MM.1S (cell line): ENCODE measurements at regions not wholly inside any gene's neighbourhood (a gene's known extent, or its start where the extent isn't known, plus 50 kb on each side); places are given as distances from the start of the nearest gene placed in this dataset.

Experiments
- DNase-seq: peaks from one replicate; pipeline ENCODE4 v3.0.0-alpha.2; 2015
- H2AFZ ChIP-seq: fragments of 300-600 bp; sonication (generic); 2 replicates; pipeline ENCODE4 v1.6.0; 2016; ENCODE audit warnings: antibody characterized with exemption, low read length
- H3F3A ChIP-seq: fragments of 300-600 bp; sonication (generic); 2 replicates; pipeline ENCODE4 v1.6.1; 2016; ENCODE audit warnings: mild to moderate bottlenecking, antibody characterized with exemption, low read length, moderate library complexity, mixed read lengths; ENCODE audit not compliant: insufficient read depth
- H3K27ac ChIP-seq: fragments of 300-600 bp; sonication (generic); 2 replicates; pipeline ENCODE4 v1.5.1; 2016; ENCODE audit warnings: mild to moderate bottlenecking, low read length
- H3K27me3 ChIP-seq: fragments of 300-600 bp; sonication (generic); replicated peaks from 2 replicates; pipeline ENCODE4 v1.6.0; 2016; ENCODE audit warnings: low read length; ENCODE audit not compliant: insufficient read depth
- H3K36me3 ChIP-seq: fragments of 300-600 bp; sonication (generic); replicated peaks from 2 replicates; pipeline ENCODE4 v1.6.1; 2016; ENCODE audit warnings: mild to moderate bottlenecking, low read length, mixed read lengths; ENCODE audit not compliant: insufficient read depth
- H3K4me1 ChIP-seq: fragments of 300-600 bp; sonication (generic); 2 replicates; pipeline ENCODE4 v1.6.1; 2016; ENCODE audit warnings: low read length, mixed read lengths
- H3K4me2 ChIP-seq: fragments of 300-600 bp; sonication (generic); 2 replicates; pipeline ENCODE4 v1.6.0; 2016; ENCODE audit warnings: low read depth, low read length
- H3K4me3 ChIP-seq: fragments of 300-600 bp; sonication (generic); 2 replicates; pipeline ENCODE4 v1.5.1; 2016; ENCODE audit warnings: low read length, mixed read lengths
- H3K79me2 ChIP-seq: fragments of 300-600 bp; sonication (generic); 2 replicates; pipeline ENCODE4 v1.6.1; 2016; ENCODE audit warnings: mixed run types, low read length, mixed read lengths
- H3K9ac ChIP-seq: fragments of 300-600 bp; sonication (generic); 2 replicates; pipeline ENCODE4 v1.6.1; 2016; ENCODE audit warnings: low read length, mixed read lengths
- H3K9me2 ChIP-seq: fragments of 300-600 bp; sonication (generic); replicated peaks from 2 replicates; pipeline ENCODE4 v1.6.1; 2016; ENCODE audit warnings: mild to moderate bottlenecking, low read length, mixed read lengths; ENCODE audit not compliant: insufficient read depth
- H3K9me3 ChIP-seq: fragments of 300-600 bp; sonication (generic); replicated peaks from 2 replicates; pipeline ENCODE4 v1.6.1; 2016; ENCODE audit warnings: mild to moderate bottlenecking, low read length, mixed read lengths; ENCODE audit not compliant: insufficient read depth
- H4K20me1 ChIP-seq: fragments of 300-600 bp; sonication (generic); 2 replicates; pipeline ENCODE4 v1.6.1; 2016; ENCODE audit warnings: mild to moderate bottlenecking, low read length, moderate library complexity, mixed read lengths; ENCODE audit not compliant: insufficient read depth
- EZH2 ChIP-seq: fragments of 300-600 bp; sonication (generic); optimal IDR thresholded peaks from 2 replicates; pipeline ENCODE3; 2017; ENCODE audit warnings: low read depth, mild to moderate bottlenecking, antibody characterized with exemption, low read length, mixed read lengths
- EZH2phosphoT487 ChIP-seq: fragments of 300-600 bp; sonication (generic); IDR thresholded peaks from 2 replicates; pipeline ENCODE4 v1.6.1; 2018; ENCODE audit warnings: antibody characterized with exemption, low read length
- TF ChIP-seq, protein P1 (sequence below): fragments of 300-600 bp; sonication (generic); IDR thresholded peaks from 2 replicates; pipeline ENCODE4 v1.5.1; 2016; ENCODE audit warnings: antibody characterized with exemption, low read length, mixed read lengths

DNA sequence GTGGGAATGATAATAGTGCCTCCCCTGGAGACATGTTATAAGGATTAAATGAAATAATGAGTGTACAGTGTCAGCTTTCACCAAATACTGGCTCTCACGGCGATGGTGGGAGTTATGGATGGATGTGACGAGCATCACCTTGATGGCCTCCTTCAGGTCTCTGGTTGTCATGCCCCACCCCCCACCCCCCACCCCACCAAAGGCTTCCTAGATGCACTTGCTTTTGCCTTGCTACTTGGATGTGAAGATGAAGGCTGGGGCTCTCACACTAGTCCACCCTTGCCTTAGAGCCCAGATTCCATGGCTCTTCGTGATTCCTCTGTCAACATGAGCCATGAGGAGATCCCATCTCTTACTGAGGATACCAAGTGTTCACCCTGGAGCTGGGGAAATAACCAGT, 412.3 kb downstream of the NPHP4 start:
- H3K36me3 ChIP-seq = no peaks in the 10 kb centered on the region
- no peaks in the 10 kb centered on the region for H3K9me3 ChIP-seq
- no peak overlapping the region for H3K4me3 ChIP-seq
- peaks cover 75% of the 10 kb centered on the region for H3K27me3 ChIP-seq
- H3F3A ChIP-seq = no peaks in the 10 kb centered on the region
- no peaks in the 10 kb centered on the region for H4K20me1 ChIP-seq
- no peaks in the 10 kb centered on the region for H3K79me2 ChIP-seq
- H3K27ac ChIP-seq = no peak overlapping the region
- no peak overlapping the region for H3K4me2 ChIP-seq
- H2AFZ ChIP-seq = no peak overlapping the region
- H3K9me2 ChIP-seq = no peaks in the 10 kb centered on the region
- H3K9ac ChIP-seq = no peak overlapping the region
- DNase-seq = no peak
- H3K4me1 ChIP-seq = no peaks in the 10 kb centered on the region
- TF ChIP-seq EZH2 (no peak), EZH2phosphoT487 (no peak)
- TF ChIP-seq, protein P1, sequence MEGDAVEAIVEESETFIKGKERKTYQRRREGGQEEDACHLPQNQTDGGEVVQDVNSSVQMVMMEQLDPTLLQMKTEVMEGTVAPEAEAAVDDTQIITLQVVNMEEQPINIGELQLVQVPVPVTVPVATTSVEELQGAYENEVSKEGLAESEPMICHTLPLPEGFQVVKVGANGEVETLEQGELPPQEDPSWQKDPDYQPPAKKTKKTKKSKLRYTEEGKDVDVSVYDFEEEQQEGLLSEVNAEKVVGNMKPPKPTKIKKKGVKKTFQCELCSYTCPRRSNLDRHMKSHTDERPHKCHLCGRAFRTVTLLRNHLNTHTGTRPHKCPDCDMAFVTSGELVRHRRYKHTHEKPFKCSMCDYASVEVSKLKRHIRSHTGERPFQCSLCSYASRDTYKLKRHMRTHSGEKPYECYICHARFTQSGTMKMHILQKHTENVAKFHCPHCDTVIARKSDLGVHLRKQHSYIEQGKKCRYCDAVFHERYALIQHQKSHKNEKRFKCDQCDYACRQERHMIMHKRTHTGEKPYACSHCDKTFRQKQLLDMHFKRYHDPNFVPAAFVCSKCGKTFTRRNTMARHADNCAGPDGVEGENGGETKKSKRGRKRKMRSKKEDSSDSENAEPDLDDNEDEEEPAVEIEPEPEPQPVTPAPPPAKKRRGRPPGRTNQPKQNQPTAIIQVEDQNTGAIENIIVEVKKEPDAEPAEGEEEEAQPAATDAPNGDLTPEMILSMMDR = no peak

DNA sequence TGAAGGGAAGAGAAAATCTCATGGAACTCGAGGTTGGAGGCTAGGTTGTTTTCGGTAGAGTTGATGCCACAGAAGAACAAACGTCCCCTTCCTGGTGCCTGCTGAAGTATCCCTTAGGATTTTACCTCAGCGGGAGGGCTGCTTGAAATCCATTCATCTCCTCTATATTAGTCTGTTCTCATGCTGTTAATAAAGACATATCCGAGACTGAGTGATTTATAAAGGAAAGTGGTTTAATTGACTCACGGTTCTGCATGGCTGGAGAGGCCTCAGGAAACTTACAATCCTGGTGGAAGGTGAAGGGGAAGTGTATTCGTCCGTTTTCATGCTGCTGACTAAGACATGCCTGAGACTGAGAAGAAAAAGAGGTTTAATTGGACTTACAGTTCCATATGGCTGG, 413.5 kb downstream of the NPHP4 start:
- no peaks in the 10 kb centered on the region for H3K36me3 ChIP-seq
- H3K4me3 ChIP-seq = no peak overlapping the region
- H4K20me1 ChIP-seq = no peaks in the 10 kb centered on the region
- TF ChIP-seq, protein P1 = no peak
- no peak for TF ChIP-seq EZH2phosphoT487
- TF ChIP-seq EZH2 = no peak
- no peak overlapping the region for H3K4me2 ChIP-seq
- DNase-seq = no peak
- no peaks in the 10 kb centered on the region for H3F3A ChIP-seq
- no peak overlapping the region for H3K9ac ChIP-seq
- peaks cover 70% of the 10 kb centered on the region for H3K27me3 ChIP-seq
- H3K9me3 ChIP-seq = no peaks in the 10 kb centered on the region
- no peak overlapping the region for H3K27ac ChIP-seq
- no peaks in the 10 kb centered on the region for H3K79me2 ChIP-seq
- H3K9me2 ChIP-seq = no peaks in the 10 kb centered on the region
- no peak overlapping the region for H2AFZ ChIP-seq
- H3K4me1 ChIP-seq = no peaks in the 10 kb centered on the region

DNA sequence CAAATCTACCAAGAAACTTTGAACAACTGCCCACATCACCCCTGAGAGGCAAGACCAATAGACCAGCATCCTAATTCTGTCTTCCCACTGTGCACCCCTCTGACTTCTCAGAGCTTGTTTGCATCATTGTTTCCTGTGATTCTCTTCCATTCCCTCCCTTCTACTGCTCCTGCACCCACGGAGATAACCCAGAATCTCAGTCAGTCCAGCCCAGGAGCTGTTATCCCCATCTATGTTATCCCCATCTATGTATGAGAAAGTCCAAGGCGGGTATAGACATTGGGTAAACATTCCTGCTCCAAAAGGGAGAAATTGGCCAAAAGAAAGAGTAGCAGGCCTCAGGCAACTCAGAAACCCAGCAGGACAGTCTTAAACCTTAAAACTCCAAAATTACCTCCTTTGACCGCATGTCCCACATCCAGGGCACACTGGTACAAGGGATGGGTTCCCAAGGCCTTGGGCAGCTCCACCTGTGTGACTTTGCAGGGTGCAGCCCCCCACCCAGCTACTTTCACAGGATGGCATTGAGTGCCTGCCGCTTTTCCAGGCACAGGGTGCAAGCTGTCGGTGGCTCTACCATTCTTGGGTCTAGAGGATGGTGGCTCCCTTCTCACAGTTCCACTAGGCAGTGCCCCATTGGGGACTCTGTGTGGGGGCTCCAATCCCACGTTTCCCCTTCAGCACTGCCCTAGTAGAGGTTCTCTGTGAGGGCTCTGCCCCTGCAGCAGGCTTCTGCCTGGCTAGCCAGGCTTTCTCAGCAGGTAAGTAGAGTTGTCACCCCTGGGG, 414.8 kb downstream of the NPHP4 start:
- no peaks in the 10 kb centered on the region for H3K4me1 ChIP-seq
- TF ChIP-seq EZH2phosphoT487 (no peak), EZH2 (no peak)
- TF ChIP-seq, protein P1 = no peak
- H3K27me3 ChIP-seq = peaks cover 66% of the 10 kb centered on the region
- H3K79me2 ChIP-seq = no peaks in the 10 kb centered on the region
- no peak overlapping the region for H3K4me3 ChIP-seq
- no peaks in the 10 kb centered on the region for H3K9me3 ChIP-seq
- no peak overlapping the region for H3K27ac ChIP-seq
- no peak overlapping the region for H3K4me2 ChIP-seq
- H3K36me3 ChIP-seq = no peaks in the 10 kb centered on the region
- no peak for DNase-seq
- H4K20me1 ChIP-seq = no peaks in the 10 kb centered on the region
- H2AFZ ChIP-seq = no peak overlapping the region
- no peak overlapping the region for H3K9ac ChIP-seq
- no peaks in the 10 kb centered on the region for H3F3A ChIP-seq
- H3K9me2 ChIP-seq = no peaks in the 10 kb centered on the region
